ENCODE measurements at regions not wholly inside any gene's neighbourhood (a gene's known extent, or its start where the extent isn't known, plus 50 kb on each side); places are given as distances from the start of the nearest gene placed in this dataset.

- no peaks in the 10 kb centered on the region for H3K27me3 ChIP-seq (ENCODE audit: control insufficient read depth, insufficient read depth, low read length)
- H2AK9ac ChIP-seq (replicated peaks; ENCODE audit: low read depth, low read length, poor library complexity) = no peak overlapping the region
- no TSS peak for BruUV-seq (replicated peaks)
- no peak overlapping the region for H2BK5ac ChIP-seq (ENCODE audit: low read depth, low read length, poor library complexity, severe bottlenecking)
- H3K4me1 ChIP-seq (ENCODE audit: control insufficient read depth, insufficient read depth, low read length) = peaks cover 7% of the 10 kb centered on the region
- dilution Hi-C loops (cut with HindIII; ENCODE audit: low sequenced_read_pairs, unreplicated experiment) = no loop called here
- no peak overlapping the region for H3K4me2 ChIP-seq (ENCODE audit: low read depth, low read length)
- no peak overlapping the region for H2BK20ac ChIP-seq (ENCODE audit: low read depth, low read length)
- H2BK15ac ChIP-seq (ENCODE audit: low read depth, low read length) = no peak overlapping the region
- no peak overlapping the region for H3K4me3 ChIP-seq (ENCODE audit: insufficient read depth, low read depth, low read length)
- H3K4ac ChIP-seq (ENCODE audit: low read depth, low read length) = peak overlapping the region; percentile 70; the same call in 1 of the 2 replicates
- H3K23ac ChIP-seq (ENCODE audit: low read depth, low read length) = no peak overlapping the region; the same call in 1 of the 2 replicates
- H3K56ac ChIP-seq (ENCODE audit: extremely low read depth, insufficient read depth, low read length) = no peak overlapping the region
- H3K27ac ChIP-seq (ENCODE audit: insufficient read depth, low read length) = no peak overlapping the region
- no peaks in the 10 kb centered on the region for H3K79me1 ChIP-seq (ENCODE audit: low read depth in 1 of 2, low read length in 2 of 2)
- TF ChIP-seq CHD1 (IDR thresholded peaks at IDR 0.05; ENCODE audit: low read depth, low read length) (no peak), RCOR1 (IDR thresholded peaks at IDR 0.05; ENCODE audit: insufficient replicate concordance, low read length) (no peak), RAD21 (IDR thresholded peaks at IDR 0.05; ENCODE audit: low read length) (no peak), BHLHE40 (IDR thresholded peaks at IDR 0.05; ENCODE audit: low read depth, low read length) (no peak), POLR2A (IDR thresholded peaks at IDR 0.05; ENCODE audit: low read depth, low read length) (no peak), MAZ (IDR thresholded peaks at IDR 0.05; ENCODE audit: borderline replicate concordance, low read depth, low read length) (no peak), ELK1 (IDR thresholded peaks at IDR 0.05; ENCODE audit: borderline replicate concordance, low read depth, low read length) (no peak), RFX5 (IDR thresholded peaks at IDR 0.05; ENCODE audit: low read depth, low read length) (no peak), FOS (IDR thresholded peaks at IDR 0.05; ENCODE audit: low read depth, low read length) (no peak), CTCF (conservative IDR thresholded peaks at IDR 0.05; ENCODE audit: low read depth, low read length) (no peak)
- ChIA-PET CTCF (no interaction called here), POLR2A (ENCODE audit: unreplicated experiment) (no interaction called here)
- no peak overlapping the region for H3K18ac ChIP-seq (ENCODE audit: low read depth, low read length)
- H2AK5ac ChIP-seq (ENCODE audit: low read depth, low read length) = peak overlapping the region; percentile 31; the same call in 1 of the 2 replicates
- no peaks in the 10 kb centered on the region for H3K36me3 ChIP-seq (ENCODE audit: control insufficient read depth, insufficient read depth, low read length)
- intact Hi-C loops (cut with micrococcal nuclease) = no loop called here
- H3K9me1 ChIP-seq (ENCODE audit: insufficient read depth, low read length) = 0 out of 2 replicates have a peak, but pooled peaks cover 4% of the 10 kb centered on the region
- H4K91ac ChIP-seq (ENCODE audit: insufficient read depth, low read depth, low read length) = no peak overlapping the region
- no peak overlapping the region for H4K5ac ChIP-seq (ENCODE audit: low read depth, low read length)
- no peaks in the 10 kb centered on the region for H4K20me1 ChIP-seq (ENCODE audit: insufficient read depth, low read length)
- H4K8ac ChIP-seq (ENCODE audit: low read depth in 2 of 2, low read length in 2 of 2) = no peak overlapping the region
- in situ Hi-C loops (cut with MboI; ENCODE audit: low sequenced_read_pairs) = no loop called here
- no peak for DNase-seq
- no peak for ATAC-seq (ENCODE audit: low read depth)
- no peak overlapping the region for H3K9ac ChIP-seq (ENCODE audit: low read depth, low read length)
- H3K14ac ChIP-seq (replicated peaks; ENCODE audit: low read depth, low read length) = peak overlapping the region; percentile 76; the same call in 1 of the 2 replicates
- no peak overlapping the region for H2AFZ ChIP-seq (replicated peaks; ENCODE audit: low read length, poor library complexity)
- H3K9me3 ChIP-seq (ENCODE audit: control insufficient read depth, insufficient read depth, low read length) = no peaks in the 10 kb centered on the region
- 80% methylated on average over 1 of the region's 2 CpGs; no CpG with 5 or more reads in 1 of the 2 experiments for WGBS, 2 experiments (ENCODE audit: extremely low coverage in 2 of 2, insufficient read length in 1 of 2)
- H2BK120ac ChIP-seq (ENCODE audit: low read depth, low read length) = peak overlapping the region; percentile 35
These were observed 90.6 kb upstream of the TSC22D2 start for GRCh38 chr3:150317469-150317868.

Data from IMR-90 (cell line).